Central memory CD4-positive, alpha-beta T cell (primary cell): ENCODE measurements at regions not wholly inside any gene's neighbourhood (a gene's known extent, or its start where the extent isn't known, plus 50 kb on each side); places are given as distances from the start of the nearest gene placed in this dataset.

Source experiments
- DNase-seq: peaks from one replicate; pipeline ENCODE4 v3.0.0; 2022

DNA sequence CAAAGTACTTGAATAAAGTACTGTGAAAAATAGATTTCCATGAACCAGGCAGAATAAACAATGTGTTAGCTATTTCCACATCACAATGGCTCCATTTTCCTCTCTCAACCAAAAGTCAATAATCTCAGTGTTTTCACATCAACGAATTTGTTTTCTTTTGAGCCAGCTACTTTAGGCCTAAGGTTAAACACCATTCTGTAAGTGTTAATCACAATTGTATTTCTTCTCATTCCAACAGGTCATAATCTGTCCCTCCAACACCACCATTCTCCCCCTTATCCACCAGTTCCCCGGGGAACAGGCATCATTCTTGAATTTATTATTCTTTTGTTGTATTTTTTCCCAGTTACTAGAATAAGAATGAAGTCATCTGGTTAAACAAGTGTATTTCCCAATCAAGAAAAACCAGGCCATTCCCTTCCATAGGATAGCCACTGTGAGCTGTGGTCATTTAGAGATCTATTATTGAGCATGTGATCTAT, 66.2 kb upstream of the PALMD start:
- DNase-seq = no peak

DNA sequence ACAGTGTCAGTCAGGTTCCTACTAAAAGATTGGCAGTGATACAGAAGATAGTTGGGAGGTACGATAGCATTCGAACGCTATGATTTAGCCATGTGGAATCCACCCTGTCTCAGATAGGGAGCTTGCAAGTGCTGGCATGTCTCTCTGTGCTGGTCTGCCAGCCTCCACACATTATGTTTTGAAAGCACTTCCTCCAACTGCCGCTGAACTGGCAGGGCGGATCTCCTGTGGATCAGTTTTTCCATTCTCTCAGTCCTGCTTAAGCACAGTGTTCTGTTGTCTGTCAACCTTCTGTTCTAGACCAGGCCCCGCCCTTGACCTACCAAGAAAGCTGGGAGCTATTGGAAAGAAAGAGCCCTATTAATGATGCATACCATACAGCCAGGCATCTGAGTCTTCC, 65.5 kb upstream of the PALMD start:
- no peak for DNase-seq

DNA sequence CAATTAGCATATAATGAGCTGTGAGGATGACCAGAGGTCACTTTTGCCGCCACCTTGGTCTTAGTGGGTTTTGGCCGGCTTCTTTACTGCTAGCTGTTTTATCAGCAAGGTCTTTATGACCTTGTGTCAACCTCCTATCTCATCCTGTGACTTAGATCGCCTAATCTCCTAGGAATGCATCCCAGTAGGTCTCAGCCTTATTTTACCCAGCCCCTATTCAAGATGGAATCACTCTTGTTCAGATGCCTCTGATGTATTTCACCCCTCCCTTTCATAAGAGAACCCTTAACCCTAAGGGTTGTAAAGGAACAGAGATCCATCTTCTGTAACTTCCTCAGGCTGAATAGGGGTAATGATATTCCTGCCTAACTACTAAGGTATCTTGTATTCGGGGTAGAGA, 58.9 kb upstream of the PALMD start:
- DNase-seq = no peak

DNA sequence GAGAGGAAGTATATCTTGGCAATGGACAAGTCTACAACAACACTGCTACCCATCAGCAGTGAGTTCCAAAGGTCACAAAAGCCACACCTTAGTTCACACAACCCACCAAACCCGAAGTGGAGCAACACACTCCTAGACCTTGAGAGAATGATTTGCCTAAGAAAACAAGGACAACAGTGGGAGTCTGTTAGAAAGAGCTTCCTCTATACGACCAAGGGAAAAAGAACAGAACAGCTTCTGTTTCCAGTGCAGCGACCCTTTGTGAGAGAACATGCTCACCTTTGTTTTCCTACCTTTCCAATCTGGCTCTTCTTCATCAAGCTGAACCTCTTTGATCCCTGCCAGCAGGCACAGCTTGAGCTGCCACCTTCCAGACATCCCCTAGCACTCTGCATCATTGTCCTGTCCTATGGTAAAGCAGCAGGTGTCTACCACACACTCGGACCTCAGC, 56.7 kb upstream of the PALMD start:
- DNase-seq = no peak

DNA sequence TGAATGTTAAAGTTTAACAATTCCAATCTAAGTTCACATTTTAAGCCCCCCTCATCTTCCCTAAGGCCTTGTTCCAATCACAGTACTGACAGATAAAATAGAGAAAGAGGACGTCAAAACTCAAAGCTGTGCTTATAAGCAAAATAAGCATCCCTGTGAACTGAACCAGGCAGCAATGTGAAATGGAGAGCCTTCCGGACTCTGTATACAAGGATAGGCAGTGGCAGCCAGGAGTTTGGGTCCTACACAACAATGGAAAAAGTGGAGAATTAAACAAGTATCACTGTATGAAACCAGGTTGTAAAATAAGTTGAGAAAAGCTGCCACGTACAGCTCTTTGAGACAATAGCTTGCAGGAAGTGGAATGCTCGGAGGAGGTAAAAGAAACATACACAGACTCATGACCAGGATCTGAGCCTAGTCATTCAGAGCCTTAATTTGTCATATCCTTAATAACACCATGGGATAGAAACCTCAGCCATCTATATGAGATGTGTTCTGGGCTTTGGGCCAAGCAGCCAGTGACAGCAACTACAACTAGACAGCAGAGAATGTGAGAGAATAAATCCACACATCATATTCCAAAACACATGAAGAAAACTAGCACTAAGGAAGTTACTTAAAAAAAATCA, 55.2 kb upstream of the PALMD start:
- no peak for DNase-seq

DNA sequence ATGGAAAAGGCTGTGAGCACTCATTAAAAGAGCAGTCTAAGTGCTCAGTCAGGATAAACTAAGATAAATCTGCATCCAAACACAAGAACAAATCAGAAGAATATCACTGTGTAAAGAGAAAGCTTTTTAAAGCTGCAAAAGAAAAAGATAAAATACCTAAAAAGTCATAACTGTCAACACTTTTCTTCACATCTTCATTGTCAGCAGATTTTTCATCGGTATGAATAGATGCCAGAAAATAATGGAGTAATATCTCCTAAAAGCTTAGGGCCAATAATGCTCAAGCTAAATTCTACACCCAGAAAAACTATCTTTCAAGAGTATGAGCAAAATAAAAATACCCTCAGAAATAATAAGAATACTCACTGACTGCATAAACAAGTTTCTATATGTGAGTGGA, 54.0 kb upstream of the PALMD start:
- DNase-seq = no peak

DNA sequence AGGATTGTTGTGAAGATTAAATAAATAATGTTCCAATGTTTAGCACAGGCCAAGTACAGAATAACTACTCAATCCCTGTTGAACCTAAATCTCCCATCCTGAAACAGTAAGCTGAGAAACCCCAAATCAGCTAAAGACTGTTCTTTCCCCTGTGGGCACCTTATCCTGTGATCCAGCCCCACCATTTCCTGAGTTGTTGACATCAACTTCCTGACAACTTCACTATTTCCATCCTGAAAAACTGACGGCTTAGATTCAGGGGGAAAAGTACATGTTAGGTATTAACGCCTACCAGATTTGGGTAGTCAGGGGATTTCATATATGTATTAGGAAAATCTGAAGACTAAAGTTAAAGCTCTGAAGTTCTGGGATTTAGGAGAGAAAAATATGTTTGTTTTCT, 51.7 kb upstream of the PALMD start:
- no peak for DNase-seq

DNA sequence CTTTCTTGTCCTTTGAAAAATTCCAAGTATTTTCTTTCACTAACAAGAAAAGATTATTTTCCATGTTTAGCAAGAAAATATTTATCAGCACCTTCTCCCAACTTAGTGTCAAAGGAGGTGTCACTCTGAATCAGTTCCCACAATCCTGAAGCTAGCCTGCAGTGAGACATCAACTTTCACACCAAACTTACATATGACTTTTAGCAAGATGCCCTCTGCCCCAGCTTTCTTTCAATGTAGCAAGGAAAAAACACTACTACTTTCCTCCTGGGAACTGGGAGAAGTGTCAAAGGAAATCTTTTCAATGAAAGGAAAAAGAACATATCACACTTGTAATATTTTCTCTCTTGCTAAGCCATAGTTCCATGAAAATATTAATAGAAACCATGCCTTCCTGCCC, 50.9 kb upstream of the PALMD start:
- DNase-seq = no peak

DNA sequence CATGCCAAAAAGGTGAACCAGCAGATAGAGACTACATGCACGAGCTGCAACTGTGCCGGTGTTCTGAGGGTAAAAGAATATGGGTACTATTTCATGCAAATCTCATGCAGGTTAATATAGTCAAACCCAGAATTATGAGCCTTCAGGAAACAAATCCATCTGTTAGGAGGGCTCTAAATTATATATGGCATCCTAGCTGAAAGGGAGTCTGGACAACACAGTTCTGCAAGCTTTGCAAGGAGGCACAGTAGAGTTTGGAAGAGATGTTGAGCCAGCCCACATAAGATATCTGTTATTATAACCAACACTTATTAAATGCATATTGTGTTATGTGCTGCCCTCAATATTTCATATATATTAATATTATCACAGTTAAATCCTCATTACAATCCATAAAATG, 50.5 kb upstream of the PALMD start:
- no peak for DNase-seq
